ENCODE measurements at regions not wholly inside any gene's neighbourhood (a gene's known extent, or its start where the extent isn't known, plus 50 kb on each side); places are given as distances from the start of the nearest gene placed in this dataset.

DNA sequence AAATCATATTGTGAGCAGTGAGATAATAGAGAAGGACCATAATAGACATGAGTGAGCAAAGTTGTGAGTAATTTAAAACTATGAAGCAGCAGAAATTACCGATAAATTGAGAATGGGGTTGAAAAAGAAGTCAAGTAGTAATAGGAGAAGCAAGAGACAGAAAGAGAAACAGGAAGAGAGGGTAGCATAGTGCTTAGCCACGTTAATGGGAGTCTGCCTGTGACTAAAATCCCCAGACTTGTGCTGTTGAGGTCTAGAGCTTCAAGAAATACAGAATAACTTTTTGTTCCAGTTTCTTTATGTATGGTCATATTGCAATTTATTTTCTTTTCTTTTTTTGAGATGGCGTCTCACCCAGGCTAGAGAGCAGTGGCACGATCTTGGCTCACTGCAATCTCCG, 368.7 kb downstream of the METTL15 start:
- POLR2A ChIA-PET = no interaction called here

DNA sequence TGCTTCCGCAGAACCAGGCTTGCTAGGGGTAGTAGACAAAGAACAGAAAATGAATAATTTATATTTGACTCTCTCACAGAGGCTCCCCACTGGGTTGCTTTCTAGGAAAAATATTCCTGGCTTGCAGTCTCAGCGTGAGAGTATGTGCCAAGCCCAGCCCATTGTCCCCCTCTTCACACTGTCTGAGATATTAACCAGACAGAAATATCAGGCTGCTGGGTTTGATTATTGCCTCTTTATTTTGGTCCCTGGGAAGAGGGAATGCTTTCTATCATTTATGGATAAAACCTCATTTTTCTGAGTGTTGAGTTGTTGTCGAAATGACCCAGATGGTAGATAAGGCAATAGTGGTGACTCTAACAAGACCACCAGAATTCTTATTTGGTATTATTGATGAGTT, 367.9 kb downstream of the METTL15 start:
- H3K9ac ChIP-seq (ENCODE audit: low read length) = no peak overlapping the region
- H3K27ac ChIP-seq (ENCODE audit: low read depth, low read length) = no peak overlapping the region
- H3K4me1 ChIP-seq (ENCODE audit: control insufficient read depth in 1 of 2, insufficient read depth in 2 of 2, low read length in 2 of 2) = no peaks in the 10 kb centered on the region
- ChIA-PET CTCF (no interaction called here), POLR2A (no interaction called here), RAD21 (ENCODE audit: low non-redundant PET in 1 of 2, low total read pairs in 2 of 2, uncharacterized antibody in 2 of 2, unreplicated experiment in 2 of 2) (no interaction called here)
- no peaks in the 10 kb centered on the region for H3K9me2 ChIP-seq (ENCODE audit: insufficient read depth)
- ATAC-seq = no peak
- H3K27me3 ChIP-seq (ENCODE audit: insufficient read depth, low read length) = no peaks in the 10 kb centered on the region
- intact Hi-C loops (cut with micrococcal nuclease) = no loop called here
- BruUV-seq (replicated peaks) = no TSS peak
- H3K9me3 ChIP-seq (ENCODE audit: control insufficient read depth in 1 of 2, insufficient read depth in 1 of 2, low read depth in 1 of 2, low read length in 2 of 2) = no peaks in the 10 kb centered on the region
- no peaks in the 10 kb centered on the region for H4K20me1 ChIP-seq (ENCODE audit: insufficient read depth)
- DNase-seq (ENCODE audit: low read depth, low spot score) = no peak
- no peaks in the 10 kb centered on the region for H3K79me2 ChIP-seq (ENCODE audit: insufficient read depth, low read length)
- H3K4me3 ChIP-seq (replicated peaks in 1 of 2; ENCODE audit: low read depth in 1 of 2, low read length in 2 of 2) = no peak overlapping the region
- H2AFZ ChIP-seq (ENCODE audit: low read depth, low read length, poor library complexity, severe bottlenecking) = no peak overlapping the region
- H3K36me3 ChIP-seq (ENCODE audit: control insufficient read depth in 1 of 2, insufficient read depth in 2 of 2, low read length in 2 of 2) = no peaks in the 10 kb centered on the region
- H3K4me2 ChIP-seq (ENCODE audit: low read length) = no peak overlapping the region
- TF ChIP-seq, protein P1, sequence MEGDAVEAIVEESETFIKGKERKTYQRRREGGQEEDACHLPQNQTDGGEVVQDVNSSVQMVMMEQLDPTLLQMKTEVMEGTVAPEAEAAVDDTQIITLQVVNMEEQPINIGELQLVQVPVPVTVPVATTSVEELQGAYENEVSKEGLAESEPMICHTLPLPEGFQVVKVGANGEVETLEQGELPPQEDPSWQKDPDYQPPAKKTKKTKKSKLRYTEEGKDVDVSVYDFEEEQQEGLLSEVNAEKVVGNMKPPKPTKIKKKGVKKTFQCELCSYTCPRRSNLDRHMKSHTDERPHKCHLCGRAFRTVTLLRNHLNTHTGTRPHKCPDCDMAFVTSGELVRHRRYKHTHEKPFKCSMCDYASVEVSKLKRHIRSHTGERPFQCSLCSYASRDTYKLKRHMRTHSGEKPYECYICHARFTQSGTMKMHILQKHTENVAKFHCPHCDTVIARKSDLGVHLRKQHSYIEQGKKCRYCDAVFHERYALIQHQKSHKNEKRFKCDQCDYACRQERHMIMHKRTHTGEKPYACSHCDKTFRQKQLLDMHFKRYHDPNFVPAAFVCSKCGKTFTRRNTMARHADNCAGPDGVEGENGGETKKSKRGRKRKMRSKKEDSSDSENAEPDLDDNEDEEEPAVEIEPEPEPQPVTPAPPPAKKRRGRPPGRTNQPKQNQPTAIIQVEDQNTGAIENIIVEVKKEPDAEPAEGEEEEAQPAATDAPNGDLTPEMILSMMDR (IDR thresholded peaks at IDR 0.05 in 2 of 3, conservative IDR thresholded peaks at IDR 0.05 in 1 of 3; ENCODE audit: borderline replicate concordance in 1 of 3, insufficient read depth in 1 of 3, low read depth in 2 of 3, low read length in 2 of 3) = no peak
- TF ChIP-seq ZNF274 (IDR thresholded peaks at IDR 0.05; ENCODE audit: low read depth, low read length) = no peak
- TF ChIP-seq, protein P2, sequence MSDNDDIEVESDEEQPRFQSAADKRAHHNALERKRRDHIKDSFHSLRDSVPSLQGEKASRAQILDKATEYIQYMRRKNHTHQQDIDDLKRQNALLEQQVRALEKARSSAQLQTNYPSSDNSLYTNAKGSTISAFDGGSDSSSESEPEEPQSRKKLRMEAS (IDR thresholded peaks at IDR 0.05) = no peak
- TF ChIP-seq EGR1 (IDR thresholded peaks at IDR 0.05; ENCODE audit: low read depth) = no peak
- TF ChIP-seq POLR2AphosphoS5 (IDR thresholded peaks at IDR 0.05; ENCODE audit: low read depth, low read length) = no peak
- no peak for TF ChIP-seq EZH2 (IDR thresholded peaks at IDR 0.05)
- TF ChIP-seq CBX3 (IDR thresholded peaks at IDR 0.05; ENCODE audit: low read depth) = no peak
- TF ChIP-seq, protein P3, sequence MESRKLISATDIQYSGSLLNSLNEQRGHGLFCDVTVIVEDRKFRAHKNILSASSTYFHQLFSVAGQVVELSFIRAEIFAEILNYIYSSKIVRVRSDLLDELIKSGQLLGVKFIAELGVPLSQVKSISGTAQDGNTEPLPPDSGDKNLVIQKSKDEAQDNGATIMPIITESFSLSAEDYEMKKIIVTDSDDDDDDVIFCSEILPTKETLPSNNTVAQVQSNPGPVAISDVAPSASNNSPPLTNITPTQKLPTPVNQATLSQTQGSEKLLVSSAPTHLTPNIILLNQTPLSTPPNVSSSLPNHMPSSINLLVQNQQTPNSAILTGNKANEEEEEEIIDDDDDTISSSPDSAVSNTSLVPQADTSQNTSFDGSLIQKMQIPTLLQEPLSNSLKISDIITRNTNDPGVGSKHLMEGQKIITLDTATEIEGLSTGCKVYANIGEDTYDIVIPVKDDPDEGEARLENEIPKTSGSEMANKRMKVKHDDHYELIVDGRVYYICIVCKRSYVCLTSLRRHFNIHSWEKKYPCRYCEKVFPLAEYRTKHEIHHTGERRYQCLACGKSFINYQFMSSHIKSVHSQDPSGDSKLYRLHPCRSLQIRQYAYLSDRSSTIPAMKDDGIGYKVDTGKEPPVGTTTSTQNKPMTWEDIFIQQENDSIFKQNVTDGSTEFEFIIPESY (IDR thresholded peaks at IDR 0.05; ENCODE audit: extremely low read depth, insufficient replicate concordance, low read length) = no peak
- TF ChIP-seq CEBPB (IDR thresholded peaks at IDR 0.05; ENCODE audit: low read depth) = no peak
- no peak for TF ChIP-seq ELF1 (IDR thresholded peaks at IDR 0.05; ENCODE audit: borderline replicate concordance, low read depth)
- TF ChIP-seq POLR2A (IDR thresholded peaks at IDR 0.05; ENCODE audit: borderline replicate concordance, extremely low read depth, insufficient read depth, insufficient read length) = no peak
- TF ChIP-seq ZFX (IDR thresholded peaks at IDR 0.05) = no peak
- TF ChIP-seq SRF (IDR thresholded peaks at IDR 0.05; ENCODE audit: low read depth) = no peak

More for the DNA sequence above, 368.7 kb downstream of the METTL15 start:
- Histone ChIP-seq H3K27ac (ENCODE audit: low read depth, low read length) (no peak overlapping the region), H3K36me3 (ENCODE audit: control insufficient read depth in 1 of 2, insufficient read depth in 2 of 2, low read length in 2 of 2) (no peaks in the 10 kb centered on the region), H2AFZ (ENCODE audit: low read depth, low read length, poor library complexity, severe bottlenecking) (no peak overlapping the region), H4K20me1 (ENCODE audit: insufficient read depth) (no peaks in the 10 kb centered on the region), H3K9me3 (ENCODE audit: control insufficient read depth in 1 of 2, insufficient read depth in 1 of 2, low read depth in 1 of 2, low read length in 2 of 2) (no peaks in the 10 kb centered on the region), H3K9me2 (ENCODE audit: insufficient read depth) (no peaks in the 10 kb centered on the region), H3K4me3 (replicated peaks in 1 of 2; ENCODE audit: low read depth in 1 of 2, low read length in 2 of 2) (no peak overlapping the region), H3K27me3 (ENCODE audit: insufficient read depth, low read length) (no peaks in the 10 kb centered on the region), H3K4me1 (ENCODE audit: control insufficient read depth in 1 of 2, insufficient read depth in 2 of 2, low read length in 2 of 2) (no peaks in the 10 kb centered on the region), H3K4me2 (ENCODE audit: low read length) (no peak overlapping the region), H3K9ac (ENCODE audit: low read length) (no peak overlapping the region), H3K79me2 (ENCODE audit: insufficient read depth, low read length) (no peaks in the 10 kb centered on the region)
- no TSS peak for BruUV-seq (replicated peaks)
- intact Hi-C loops (cut with micrococcal nuclease) = no loop called here
- TF ChIP-seq EZH2phosphoT487 (IDR thresholded peaks at IDR 0.05; ENCODE audit: borderline replicate concordance) (no peak), JUND (IDR thresholded peaks at IDR 0.05) (no peak), ELF1 (IDR thresholded peaks at IDR 0.05; ENCODE audit: borderline replicate concordance, low read depth) (no peak), RAD21 (IDR thresholded peaks at IDR 0.05; ENCODE audit: low read depth) (no peak)
- TF ChIP-seq, protein P3 (IDR thresholded peaks at IDR 0.05; ENCODE audit: extremely low read depth, insufficient replicate concordance, low read length) = no peak
- CTCF ChIA-PET = no interaction called here
- DNase-seq (ENCODE audit: low read depth, low spot score) (no peak), ATAC-seq (no peak)
- RAD21 ChIA-PET (ENCODE audit: low non-redundant PET in 1 of 2, low total read pairs in 2 of 2, uncharacterized antibody in 2 of 2, unreplicated experiment in 2 of 2) = no interaction called here
